Stimulated activated CD4-positive, alpha-beta T cell treated with anti-CD3 and anti-CD28 coated beads, Interleukin-12 subunit alpha, Interleukin-12 subunit beta, amount 100 ng/mL, for 4 hours (primary cell): ENCODE measurements at regions not wholly inside any gene's neighbourhood (a gene's known extent, or its start where the extent isn't known, plus 50 kb on each side); places are given as distances from the start of the nearest gene placed in this dataset.
"Not testable (repeated sequence)": the region's sequence is repeated elsewhere in the genome, so short reads cannot be mapped to it uniquely, and the experiment has no call there.

ENCODE experiments used
- DNase-seq: peaks from one replicate; pipeline ENCODE4 v3.0.0-alpha.2; 2020

GRCh38 chr1:119254067-119254720, 113.7 kb upstream of the WARS2 start:
- DNase-seq, result no peak

DNA sequence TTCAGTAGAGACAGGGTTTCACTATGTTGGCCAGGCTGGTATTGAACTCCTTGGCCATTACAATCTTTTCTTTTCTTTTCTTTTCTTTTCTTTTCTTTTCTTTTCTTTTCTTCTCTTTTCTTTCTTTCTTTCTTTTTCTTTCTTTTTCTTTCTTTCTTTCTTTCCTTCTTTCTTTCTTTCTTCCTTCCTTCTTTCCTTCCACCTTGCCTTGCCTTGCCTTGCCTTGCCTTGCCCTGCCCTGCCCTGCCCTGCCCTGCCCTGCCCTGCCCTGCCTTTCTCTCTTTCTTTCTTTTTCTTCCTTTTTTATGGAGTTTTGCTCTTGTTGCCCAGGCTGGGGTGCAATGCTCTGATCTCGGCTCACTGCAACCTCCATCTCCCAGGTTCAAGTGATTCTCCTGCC, 112.5 kb upstream of the HAO2 start:
- not testable (repeated sequence) for DNase-seq

DNA sequence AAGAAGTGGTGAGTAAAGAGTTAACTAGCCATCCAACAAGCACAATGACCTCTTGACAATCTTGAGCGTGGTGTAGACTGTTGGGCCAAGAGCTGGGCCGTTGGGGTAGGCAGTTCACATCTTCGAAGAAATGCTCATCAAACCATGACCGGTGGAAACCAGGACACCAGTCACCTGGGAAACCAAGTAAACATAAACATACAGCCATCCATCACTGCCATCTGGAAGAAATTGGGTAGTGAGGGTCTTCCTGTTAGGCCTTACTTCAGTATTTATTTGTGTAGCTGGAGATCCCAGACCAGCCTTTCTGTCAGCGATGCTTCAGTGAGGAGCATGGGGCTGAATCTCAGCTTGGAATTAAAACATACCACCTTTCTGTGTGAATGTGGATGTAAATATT, 108.1 kb upstream of the HAO2 start:
- DNase-seq, result no peak

- no peak for DNase-seq
These were observed 102.2 kb upstream of the HAO2 start for GRCh38 chr1:119266386-119266785.

- DNase-seq, result no peak
These were observed 101.7 kb upstream of the HAO2 start for GRCh38 chr1:119266858-119267257.

DNA sequence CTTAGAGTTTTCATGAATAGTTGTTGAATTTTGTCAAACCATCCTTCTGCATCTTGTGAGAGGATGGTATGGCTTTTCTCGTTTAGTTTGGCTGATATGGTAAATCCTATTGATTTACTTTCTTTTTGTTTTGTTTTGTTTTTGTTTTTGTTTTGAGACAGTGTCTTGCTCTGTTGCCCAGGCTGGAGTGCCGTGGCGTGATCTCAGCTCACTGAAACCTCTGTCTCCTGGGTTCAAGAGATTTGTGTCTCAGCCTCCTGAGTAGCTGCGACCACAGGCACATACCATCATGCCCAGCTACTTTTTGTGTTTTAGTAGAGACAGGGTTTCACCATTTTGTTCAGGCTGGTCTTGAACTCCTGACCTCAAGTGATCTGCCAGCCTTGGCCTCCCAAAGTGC, 101.3 kb upstream of the HAO2 start:
- not testable (repeated sequence) for DNase-seq

- DNase-seq, result no peak
These were observed 99.7 kb upstream of the HAO2 start for GRCh38 chr1:119268879-119269278.

- DNase-seq, result peak; percentile 24
These were observed 93.1 kb upstream of the HAO2 start for GRCh38 chr1:119275145-119276134.

GRCh38 chr1:119276558-119276957, 92.0 kb upstream of the HAO2 start:
- no peak for DNase-seq

GRCh38 chr1:119279456-119280381, 88.9 kb upstream of the HAO2 start:
- no peak for DNase-seq

DNA sequence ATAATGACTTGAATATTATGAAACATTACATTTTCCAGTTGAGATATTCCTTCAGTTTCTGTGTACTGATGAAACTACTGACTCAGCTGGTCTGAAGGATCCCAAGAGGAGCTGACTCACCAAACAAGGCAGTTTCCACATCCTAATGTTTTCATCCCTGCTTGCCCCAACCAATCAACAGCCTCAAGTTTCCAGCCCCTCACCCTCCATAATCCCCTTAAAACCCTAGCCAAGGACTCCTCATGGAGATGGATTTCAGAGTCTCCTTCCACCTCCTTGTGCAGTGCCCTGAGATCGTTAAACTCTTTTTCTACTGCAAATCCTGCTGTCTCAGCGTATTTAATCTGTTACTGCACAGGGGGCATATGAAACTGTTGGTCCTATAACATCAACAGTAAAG, 83.1 kb upstream of the HAO2 start:
- no peak for DNase-seq

GRCh38 chr1:119286587-119287181, 81.9 kb upstream of the HAO2 start:
- DNase-seq, result no peak

DNA sequence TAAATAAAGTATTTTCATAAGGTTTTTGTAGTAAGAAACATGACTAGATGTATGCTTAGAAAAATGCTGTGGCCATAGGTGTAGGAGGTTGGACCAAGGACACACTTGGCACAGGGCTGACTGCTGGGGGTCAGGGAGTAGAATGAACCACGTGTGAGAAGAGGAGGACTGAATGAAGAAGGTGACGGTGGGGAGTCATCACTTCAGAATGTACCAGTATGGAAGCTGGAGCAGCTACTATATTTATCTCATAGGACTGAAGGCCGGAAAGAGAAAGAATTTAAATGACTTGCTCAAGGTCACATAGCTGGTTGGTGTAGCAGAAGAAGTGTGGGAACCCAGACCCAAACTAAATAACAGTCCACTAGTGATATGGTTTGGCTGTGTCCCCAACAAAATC, 79.8 kb upstream of the HAO2 start:
- no peak for DNase-seq

DNA sequence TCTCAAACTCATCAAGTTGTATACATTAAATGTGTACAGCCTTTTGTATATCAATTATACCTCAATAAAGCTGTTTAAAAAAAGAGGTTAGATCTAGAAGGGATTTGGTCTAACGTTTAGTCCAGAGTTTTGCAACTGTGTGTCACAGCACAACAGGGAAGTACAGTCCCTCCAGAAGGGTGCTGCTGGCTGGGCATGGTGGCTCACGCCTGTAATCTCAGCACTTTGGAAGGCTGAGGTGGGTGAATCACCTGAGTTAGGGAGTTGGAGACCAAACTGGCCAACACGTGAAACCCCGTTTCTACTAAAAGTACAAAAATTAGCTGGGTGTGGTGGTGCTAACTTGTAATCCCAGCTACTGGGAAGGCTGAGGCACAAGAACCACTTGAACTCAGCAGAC, 78.3 kb upstream of the HAO2 start:
- no peak for DNase-seq

DNA sequence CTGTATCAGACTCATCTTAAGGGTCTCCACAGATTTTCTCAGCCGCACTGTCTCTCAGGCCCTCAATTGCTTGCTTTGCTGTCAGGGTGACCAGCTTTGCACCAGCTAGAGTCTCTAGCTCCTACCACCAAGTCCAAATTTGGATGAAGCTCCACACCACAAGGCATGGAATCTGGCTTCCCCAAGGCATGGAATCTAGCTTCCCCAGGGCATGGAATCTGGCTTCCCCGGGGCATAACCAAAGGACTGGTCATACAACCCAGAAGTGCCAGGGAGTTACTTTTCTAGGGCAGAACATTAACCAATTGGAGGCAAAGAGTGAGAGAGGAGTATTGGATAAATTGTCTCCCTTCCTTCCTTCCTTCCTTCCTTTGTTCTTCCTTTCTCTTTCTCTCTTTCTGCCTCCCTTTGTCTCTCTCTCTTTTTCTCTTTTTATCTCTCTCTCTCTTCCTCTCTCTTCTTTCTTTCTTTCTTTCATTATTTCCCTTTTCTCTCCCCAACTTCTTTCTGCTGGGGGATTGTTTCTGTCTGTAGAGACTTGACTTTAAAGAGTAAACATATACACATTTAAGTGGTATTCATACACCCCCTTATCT, 76.9 kb upstream of the HAO2 start:
- no peak for DNase-seq

DNA sequence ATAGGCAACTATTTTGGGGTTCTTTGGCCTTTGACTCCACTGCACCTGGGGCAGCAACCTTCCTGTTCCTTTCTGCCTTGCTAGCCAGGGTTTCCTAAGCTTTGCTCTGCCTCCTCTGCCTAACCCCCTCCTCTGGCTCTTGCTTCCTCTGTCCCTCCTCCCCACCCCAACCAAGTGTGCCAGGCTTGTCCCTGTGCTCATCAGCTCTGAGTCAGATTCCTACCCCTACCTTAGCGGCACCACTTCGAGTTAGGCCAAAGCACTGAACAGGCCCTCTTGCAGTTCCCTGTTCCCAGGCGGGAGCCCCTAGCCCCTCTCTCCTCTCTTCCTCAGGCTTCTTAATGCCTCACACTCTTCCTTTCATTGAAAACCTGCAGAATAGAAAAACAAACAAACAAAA, 74.8 kb upstream of the HAO2 start:
- no peak for DNase-seq

- DNase-seq, result no peak
These were observed 74.4 kb upstream of the HAO2 start for GRCh38 chr1:119294199-119294598.

- no peak for DNase-seq
These were observed 73.9 kb upstream of the HAO2 start for GRCh38 chr1:119294722-119295121.

GRCh38 chr1:119298687-119299303, 69.8 kb upstream of the HAO2 start:
- DNase-seq, result no peak

GRCh38 chr1:119302011-119302410, 66.6 kb upstream of the HAO2 start:
- no peak for DNase-seq

DNA sequence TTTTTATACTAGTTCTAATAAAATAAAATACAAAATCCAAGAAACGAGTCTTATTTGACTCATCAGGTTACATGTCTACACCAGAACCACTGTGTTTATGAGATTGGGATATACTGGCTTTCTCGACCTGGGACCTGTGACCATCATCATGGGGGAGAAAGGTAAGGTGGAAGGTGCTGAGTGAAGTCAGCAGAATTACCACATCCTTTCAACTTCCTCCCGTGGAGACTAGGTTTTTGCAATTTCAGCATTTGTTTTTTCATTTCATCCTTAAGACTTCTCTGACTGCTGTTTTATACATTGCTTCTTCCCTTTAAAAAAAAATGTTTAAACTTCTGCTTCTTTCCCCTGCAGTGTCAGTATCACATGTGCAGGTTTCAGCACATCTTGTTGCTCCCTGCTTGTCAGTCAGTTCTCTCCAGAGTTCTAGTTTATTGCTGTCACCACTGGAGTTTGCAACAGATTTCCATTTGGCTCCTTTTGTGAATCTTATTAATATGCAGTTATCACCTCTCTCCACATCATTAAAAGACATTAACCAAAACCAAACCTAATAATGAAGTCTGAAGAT, 60.4 kb upstream of the HAO2 start:
- no peak for DNase-seq
